NB4 (cell line): ENCODE measurements at regions not wholly inside any gene's neighbourhood (a gene's known extent, or its start where the extent isn't known, plus 50 kb on each side); places are given as distances from the start of the nearest gene placed in this dataset.

ENCODE experiments used
- DNase-seq: peaks from one replicate; pipeline ENCODE4 v3.0.0; 2010; ENCODE audit warnings: low read depth
- H3K4me3 ChIP-seq: one replicate; pipeline ENCODE4 v1.5.1; 2011; ENCODE audit warnings: mild to moderate bottlenecking, low read depth, low read length, moderate library complexity
- MAX ChIP-seq: IDR thresholded peaks from 2 replicates; pipeline ENCODE4 v1.6.1; 2011; ENCODE audit warnings: low read depth, low read length
- MYC ChIP-seq: IDR thresholded peaks from 2 replicates; pipeline ENCODE4 v1.6.1; 2011; ENCODE audit warnings: low read depth, low read length
- POLR2A ChIP-seq: IDR thresholded peaks from 2 replicates; pipeline ENCODE4 v1.6.1; 2011; ENCODE audit warnings: mild to moderate bottlenecking; ENCODE audit not compliant: insufficient read length; ENCODE audit errors: extremely low read depth
- TF ChIP-seq, protein P1 (sequence below): IDR thresholded peaks from one replicate; pipeline ENCODE4 v1.5.1; 2012; ENCODE audit warnings: low read depth, low read length

DNA sequence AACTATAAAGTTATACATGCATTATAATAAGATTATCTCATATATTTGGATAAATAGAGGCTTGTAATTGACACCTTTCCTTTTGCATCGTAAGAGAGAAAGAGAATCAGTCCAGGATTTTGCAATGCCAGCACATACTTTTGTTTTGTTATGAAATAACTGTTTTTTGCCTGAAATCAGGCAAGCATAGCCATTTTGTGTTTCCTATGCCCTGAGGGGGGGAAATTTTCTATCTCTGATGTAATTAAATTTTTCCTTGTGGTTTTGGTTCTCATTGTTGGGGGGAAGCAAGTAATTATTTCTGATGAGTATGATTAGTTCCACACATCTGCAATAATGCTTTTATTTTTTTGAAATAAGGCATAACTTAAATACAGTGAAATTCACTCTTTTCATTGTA, 229.4 kb downstream of the NDFIP2 start:
- no peak for DNase-seq
- TF ChIP-seq MYC (no peak), MAX (no peak), POLR2A (no peak)
- TF ChIP-seq, protein P1, sequence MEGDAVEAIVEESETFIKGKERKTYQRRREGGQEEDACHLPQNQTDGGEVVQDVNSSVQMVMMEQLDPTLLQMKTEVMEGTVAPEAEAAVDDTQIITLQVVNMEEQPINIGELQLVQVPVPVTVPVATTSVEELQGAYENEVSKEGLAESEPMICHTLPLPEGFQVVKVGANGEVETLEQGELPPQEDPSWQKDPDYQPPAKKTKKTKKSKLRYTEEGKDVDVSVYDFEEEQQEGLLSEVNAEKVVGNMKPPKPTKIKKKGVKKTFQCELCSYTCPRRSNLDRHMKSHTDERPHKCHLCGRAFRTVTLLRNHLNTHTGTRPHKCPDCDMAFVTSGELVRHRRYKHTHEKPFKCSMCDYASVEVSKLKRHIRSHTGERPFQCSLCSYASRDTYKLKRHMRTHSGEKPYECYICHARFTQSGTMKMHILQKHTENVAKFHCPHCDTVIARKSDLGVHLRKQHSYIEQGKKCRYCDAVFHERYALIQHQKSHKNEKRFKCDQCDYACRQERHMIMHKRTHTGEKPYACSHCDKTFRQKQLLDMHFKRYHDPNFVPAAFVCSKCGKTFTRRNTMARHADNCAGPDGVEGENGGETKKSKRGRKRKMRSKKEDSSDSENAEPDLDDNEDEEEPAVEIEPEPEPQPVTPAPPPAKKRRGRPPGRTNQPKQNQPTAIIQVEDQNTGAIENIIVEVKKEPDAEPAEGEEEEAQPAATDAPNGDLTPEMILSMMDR = no peak
- no peak overlapping the region for H3K4me3 ChIP-seq

GRCh38 chr13:79709471-79709870, 228.5 kb downstream of the NDFIP2 start:
- TF ChIP-seq MYC = no peak
- TF ChIP-seq MAX = no peak
- TF ChIP-seq, protein P1 = no peak
- no peak for TF ChIP-seq POLR2A
- no peak for DNase-seq

GRCh38 chr13:79703772-79704171, 222.8 kb downstream of the NDFIP2 start:
- no peak for DNase-seq
- no peak overlapping the region for H3K4me3 ChIP-seq
- TF ChIP-seq POLR2A (no peak), MAX (no peak), MYC (no peak)
- TF ChIP-seq, protein P1 = no peak

More at GRCh38 chr13:79709471-79709870, 228.5 kb downstream of the NDFIP2 start:
- no peak overlapping the region for H3K4me3 ChIP-seq

GRCh38 chr13:79695754-79696153, 214.8 kb downstream of the NDFIP2 start:
- DNase-seq = no peak
- TF ChIP-seq MAX (no peak), POLR2A (no peak), MYC (no peak)
- TF ChIP-seq, protein P1 = no peak
- H3K4me3 ChIP-seq = no peak overlapping the region

- DNase-seq = no peak
- no peak overlapping the region for H3K4me3 ChIP-seq
- TF ChIP-seq MAX (no peak), POLR2A (no peak)
Measured at GRCh38 chr13:79692846-79693245, 211.9 kb downstream of the NDFIP2 start.

- DNase-seq = no peak
- no peak overlapping the region for H3K4me3 ChIP-seq
- no peak for TF ChIP-seq POLR2A
- no peak for TF ChIP-seq MYC
- no peak for TF ChIP-seq MAX
- TF ChIP-seq, protein P1 = no peak
Measured at GRCh38 chr13:79691826-79692225, 210.9 kb downstream of the NDFIP2 start.
